Adrenal gland (tissue), 9 donors: ENCODE measurements at regions not wholly inside any gene's neighbourhood (a gene's known extent, or its start where the extent isn't known, plus 50 kb on each side); places are given as distances from the start of the nearest gene placed in this dataset.

Source experiments
- DNase-seq, 7 donors: peaks; one replicate each; pipeline ENCODE4 v3.0.0-alpha.2; 2019 to 2020
- H3K27ac ChIP-seq, 5 donors: fragments of 200-600 bp; sonication (generic) in 4 of 5; 1 replicate in 3 of 5; 2 replicates in 2 of 5; pipeline versions ENCODE4 v1.5.1 to v1.8.0; 2016 to 2020; ENCODE audit warnings: mild to moderate bottlenecking in 1 of 5
- H3K27me3 ChIP-seq: fragments of 200-600 bp; 2 replicates; pipeline ENCODE4 v1.8.0; 2021
- H3K36me3 ChIP-seq, 2 donors: fragments of 200-600 bp; replicated peaks in 1 of 2; 1 replicate in 1 of 2; 2 replicates in 1 of 2; pipeline versions ENCODE4 v1.5.1 to v1.8.0; 2018 to 2022
- H3K4me1 ChIP-seq, 2 donors: fragments of 200-600 bp; replicated peaks in 1 of 2; 1 replicate in 1 of 2; 2 replicates in 1 of 2; pipeline versions ENCODE4 v1.5.1 to v1.8.0; 2018 to 2021
- H3K4me3 ChIP-seq, 4 donors: fragments of 200-600 bp; sonication (generic) in 3 of 4; one replicate each; pipeline ENCODE4 v1.5.1; 2016 to 2018
- H3K9me3 ChIP-seq, 3 donors: fragments of 200-600 bp; sonication (generic) in 1 of 3; replicated peaks in 1 of 3; 1 replicate in 2 of 3; 2 replicates in 1 of 3; pipeline versions ENCODE4 v1.5.1 to v1.8.0; 2016 to 2021
- POLR2A ChIP-seq, 2 donors: fragments of 450-650 bp; IDR thresholded peaks; one replicate each; pipeline ENCODE4 v1.6.1; 2017; ENCODE audit warnings: antibody characterized with exemption in 2 of 2, mild to moderate bottlenecking in 2 of 2, moderate library complexity in 1 of 2
- WGBS, 4 donors: extraction: QIAGEN DNeasy Blood & Tissue Kit in 2 of 4; methylation state at CpG; one replicate each; pipeline versions ENCODE4 v1.1.5 to v1.1.7; 2013 to 2017; 5-methylcytosine and 5-hydroxymethylcytosine counted together
- intact Hi-C, 2 donors: fragments of 100-400 bp; cut with DNase I; formaldehyde crosslinking; loops; one replicate each; pipeline versions ENCODE4 v1.14.1 to v1.15.0; 2022 to 2023
- TF ChIP-seq, protein P1 (sequence below), 6 experiments: fragments of 450-650 bp in 4 of 6; fragments of 200-600 bp in 2 of 6; sonication (generic) in 1 of 6; IDR thresholded peaks; 1 replicate in 5 of 6; 2 replicates in 1 of 6; pipeline versions ENCODE4 v1.5.1 to v1.8.0; 2016 to 2021; ENCODE audit warnings: antibody characterized with exemption in 6 of 6, mild to moderate bottlenecking in 2 of 6, moderate library complexity in 1 of 6
- donor health status: healthy with polysubstance abuse.
- donor health status: Bipolar disorder and iron deficiency.
- donor health status: DM: yes; HTN: yes; CAD: no.
- donor health status: DM: no; HTN: no; CAD: no.
- donor health status: DM: no; HTN: no; CAD: no.

DNA sequence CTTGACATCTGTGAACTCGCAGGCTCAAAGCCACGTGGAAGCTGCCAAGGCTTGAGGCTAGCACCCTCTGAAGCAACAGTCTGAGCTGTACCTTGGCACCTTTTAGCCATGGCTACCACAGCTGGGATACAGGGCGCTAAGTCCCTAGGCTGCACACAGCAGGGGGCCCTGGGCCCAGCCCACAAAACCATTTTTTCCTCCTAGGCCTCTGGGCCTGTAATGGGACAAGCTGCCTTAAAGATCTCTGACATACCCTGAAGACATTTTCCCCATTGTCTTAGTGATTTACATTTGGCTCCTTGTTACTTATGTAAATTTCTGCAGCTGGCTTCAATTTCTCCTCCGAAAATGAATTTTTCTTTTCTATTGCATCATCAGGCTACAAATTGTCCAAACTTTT is 455.9 kb downstream of the TDRD3 start:
- Histone ChIP-seq H3K4me3 (no peak overlapping the region), H3K36me3 (no peaks in the 10 kb centered on the region), H3K9me3 (no peaks in the 10 kb centered on the region), H3K4me1 (no peaks in the 10 kb centered on the region), H3K27ac (no peak overlapping the region), H3K27me3 (no peaks in the 10 kb centered on the region)
- TF ChIP-seq, protein P1, sequence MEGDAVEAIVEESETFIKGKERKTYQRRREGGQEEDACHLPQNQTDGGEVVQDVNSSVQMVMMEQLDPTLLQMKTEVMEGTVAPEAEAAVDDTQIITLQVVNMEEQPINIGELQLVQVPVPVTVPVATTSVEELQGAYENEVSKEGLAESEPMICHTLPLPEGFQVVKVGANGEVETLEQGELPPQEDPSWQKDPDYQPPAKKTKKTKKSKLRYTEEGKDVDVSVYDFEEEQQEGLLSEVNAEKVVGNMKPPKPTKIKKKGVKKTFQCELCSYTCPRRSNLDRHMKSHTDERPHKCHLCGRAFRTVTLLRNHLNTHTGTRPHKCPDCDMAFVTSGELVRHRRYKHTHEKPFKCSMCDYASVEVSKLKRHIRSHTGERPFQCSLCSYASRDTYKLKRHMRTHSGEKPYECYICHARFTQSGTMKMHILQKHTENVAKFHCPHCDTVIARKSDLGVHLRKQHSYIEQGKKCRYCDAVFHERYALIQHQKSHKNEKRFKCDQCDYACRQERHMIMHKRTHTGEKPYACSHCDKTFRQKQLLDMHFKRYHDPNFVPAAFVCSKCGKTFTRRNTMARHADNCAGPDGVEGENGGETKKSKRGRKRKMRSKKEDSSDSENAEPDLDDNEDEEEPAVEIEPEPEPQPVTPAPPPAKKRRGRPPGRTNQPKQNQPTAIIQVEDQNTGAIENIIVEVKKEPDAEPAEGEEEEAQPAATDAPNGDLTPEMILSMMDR (IDR thresholded peaks at IDR 0.05) = no peak
- TF ChIP-seq POLR2A (IDR thresholded peaks at IDR 0.05) = no peak
- no peak for DNase-seq
- 71 to 81% (median 76%) methylated on average over 4 of the region's 4 CpGs for WGBS, 4 donors
- intact Hi-C loops = no loop called here

GRCh38 chr13:60851378-60851777 is 454.4 kb downstream of the TDRD3 start:
- Histone ChIP-seq H3K4me1 (no peaks in the 10 kb centered on the region), H3K27me3 (no peaks in the 10 kb centered on the region), H3K9me3 (no peaks in the 10 kb centered on the region), H3K36me3 (no peaks in the 10 kb centered on the region), H3K27ac (no peak overlapping the region), H3K4me3 (no peak overlapping the region)
- DNase-seq = no peak
- intact Hi-C loops = no loop called here
- TF ChIP-seq, protein P1 (IDR thresholded peaks at IDR 0.05) = no peak
- TF ChIP-seq POLR2A (IDR thresholded peaks at IDR 0.05) = no peak

- no peak for TF ChIP-seq POLR2A (IDR thresholded peaks at IDR 0.05)
- no peaks in the 10 kb centered on the region for H3K27me3 ChIP-seq
- intact Hi-C loops = no loop called here
- H3K27ac ChIP-seq = no peak overlapping the region
- no peak overlapping the region for H3K4me3 ChIP-seq
- H3K36me3 ChIP-seq = no peaks in the 10 kb centered on the region
- DNase-seq = no peak
- 55 to 64% (median 59%) methylated on average over 2 of the region's 2 CpGs for WGBS, 4 donors
- no peaks in the 10 kb centered on the region for H3K4me1 ChIP-seq
- H3K9me3 ChIP-seq = no peaks in the 10 kb centered on the region
These were observed 453.5 kb downstream of the TDRD3 start for GRCh38 chr13:60850526-60850925.

DNA sequence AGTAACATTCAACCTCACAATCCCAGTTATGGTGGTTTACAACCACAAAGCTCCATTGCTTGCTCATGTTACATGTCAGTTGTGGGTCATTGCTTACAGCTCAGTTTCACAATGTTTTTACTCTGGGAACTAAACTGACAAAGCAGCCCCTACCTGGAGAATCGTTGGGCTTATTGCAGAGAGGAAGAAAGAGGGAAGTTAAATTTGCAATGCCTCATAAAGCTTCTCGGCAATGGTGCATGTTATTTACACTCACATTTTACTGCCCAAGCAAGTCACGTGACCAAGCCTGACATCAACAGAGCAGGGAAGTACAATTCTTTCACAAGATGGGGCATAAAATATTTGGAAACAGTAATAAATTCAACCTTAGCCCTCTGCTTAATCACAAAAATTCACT is 441.6 kb downstream of the TDRD3 start:
- TF ChIP-seq POLR2A (IDR thresholded peaks at IDR 0.05) = no peak
- TF ChIP-seq, protein P1 (IDR thresholded peaks at IDR 0.05) = no peak
- H3K4me3 ChIP-seq = no peak overlapping the region
- H3K9me3 ChIP-seq = no peaks in the 10 kb centered on the region
- H3K36me3 ChIP-seq = no peaks in the 10 kb centered on the region
- intact Hi-C loops = no loop called here
- DNase-seq = no peak
- H3K27me3 ChIP-seq = no peaks in the 10 kb centered on the region
- no peak overlapping the region for H3K27ac ChIP-seq
- WGBS, 4 donors = 51 to 57% (median 56%) methylated on average over 3 of the region's 3 CpGs
- no peaks in the 10 kb centered on the region for H3K4me1 ChIP-seq

DNA sequence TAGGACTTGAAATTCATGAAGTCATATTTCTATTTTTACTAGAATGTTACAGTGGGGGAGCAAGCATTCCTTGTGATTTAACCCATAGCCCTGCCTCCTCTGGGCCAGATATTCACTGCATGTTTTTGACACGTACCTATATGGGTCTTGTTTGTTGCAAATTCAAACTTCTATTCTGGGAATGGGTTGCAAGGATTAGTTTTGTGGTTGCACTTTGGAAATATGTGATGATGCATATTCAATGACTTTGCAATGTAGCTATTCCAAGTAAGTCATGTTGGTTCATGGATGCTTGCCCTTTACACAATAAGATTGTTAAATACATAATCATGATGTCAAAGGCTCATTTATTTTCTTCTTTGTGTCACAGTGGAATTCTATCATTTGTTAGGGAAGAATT is 440.8 kb downstream of the TDRD3 start:
- Histone ChIP-seq H3K4me1 (no peaks in the 10 kb centered on the region), H3K9me3 (no peaks in the 10 kb centered on the region), H3K36me3 (no peaks in the 10 kb centered on the region), H3K4me3 (no peak overlapping the region), H3K27ac (no peak overlapping the region), H3K27me3 (no peaks in the 10 kb centered on the region)
- DNase-seq = no peak
- TF ChIP-seq POLR2A (IDR thresholded peaks at IDR 0.05) = no peak
- TF ChIP-seq, protein P1 (IDR thresholded peaks at IDR 0.05) = no peak
- WGBS, 4 donors = 25 to 67% (median 49%) methylated on average over 1 of the region's 1 CpG
- intact Hi-C loops = no loop called here
